Gastroesophageal sphincter (tissue), 4 donors: ENCODE measurements at regions not wholly inside any gene's neighbourhood (a gene's known extent, or its start where the extent isn't known, plus 50 kb on each side); places are given as distances from the start of the nearest gene placed in this dataset.

Experiments
- ATAC-seq: fragments of 150-250 bp; one replicate; pipeline ENCODE4 v1.9.1; 2016; ENCODE audit warnings: mild to moderate bottlenecking, moderate library complexity
- H3K27ac ChIP-seq, 4 donors: fragments of 200-600 bp; sonication (generic) in 3 of 4; 1 replicate in 3 of 4; 2 replicates in 1 of 4; pipeline ENCODE4 v1.5.1; 2016 to 2019
- H3K27me3 ChIP-seq: fragments of 200-600 bp; sonication (generic); one replicate; pipeline ENCODE4 v1.5.1; 2019
- H3K36me3 ChIP-seq, 2 donors: fragments of 200-600 bp; sonication (generic); one replicate each; pipeline ENCODE4 v1.5.1; 2019; ENCODE audit warnings: control low read depth in 1 of 2
- H3K4me1 ChIP-seq, 3 donors: fragments of 200-600 bp; sonication (generic); 1 replicate in 2 of 3; 2 replicates in 1 of 3; pipeline ENCODE4 v1.5.1; 2016 to 2019; ENCODE audit warnings: control low read depth in 2 of 3
- H3K4me3 ChIP-seq, 2 donors: fragments of 200-600 bp; sonication (generic); one replicate each; pipeline ENCODE4 v1.5.1; 2019; ENCODE audit warnings: mild to moderate bottlenecking in 1 of 2, moderate library complexity in 1 of 2
- H3K9me3 ChIP-seq, 3 donors: fragments of 200-600 bp; sonication (generic); one replicate each; pipeline ENCODE4 v1.5.1; 2017 to 2019; ENCODE audit warnings: control low read depth in 2 of 3
- CTCF ChIP-seq, 4 experiments: fragments of 200-600 bp in 2 of 4; fragments of 450-650 bp in 2 of 4; sonication (generic) in 1 of 4; IDR thresholded peaks; one replicate each; pipeline ENCODE4 v1.5.1; 2017 to 2019; ENCODE audit warnings: antibody characterized with exemption in 4 of 4, mild to moderate bottlenecking in 2 of 4, moderate library complexity in 2 of 4
- EP300 ChIP-seq: sonication (generic); formaldehyde crosslinking; IDR thresholded peaks from one replicate; pipeline ENCODE4 v1.6.1; 2017; ENCODE audit warnings: antibody characterized with exemption, mild to moderate bottlenecking
- POLR2A ChIP-seq, 2 donors: fragments of 450-650 bp; IDR thresholded peaks; one replicate each; pipeline ENCODE4 v1.6.1; 2017; ENCODE audit warnings: antibody characterized with exemption in 2 of 2, mild to moderate bottlenecking in 2 of 2, moderate library complexity in 1 of 2
- POLR2AphosphoS5 ChIP-seq: sonication (generic); formaldehyde crosslinking; IDR thresholded peaks from one replicate; pipeline ENCODE4 v1.6.1; 2017; ENCODE audit warnings: antibody characterized with exemption
- WGBS, 2 donors: methylation state at CpG; one replicate each; pipeline ENCODE4 v1.1.5; 2018; ENCODE audit warnings: low coverage in 1 of 2; 5-methylcytosine and 5-hydroxymethylcytosine counted together

- Histone ChIP-seq H3K27me3 (no peaks in the 10 kb centered on the region), H3K4me1 (no peaks in the 10 kb centered on the region), H3K27ac (no peak overlapping the region), H3K4me3 (no peak overlapping the region), H3K36me3 (no peaks in the 10 kb centered on the region), H3K9me3 (peaks cover 0 to 48% (median 0%) of the 10 kb centered on the region in 3 donors)
- 71 to 100% methylated on average over 1 of the region's 1 CpG for WGBS, 2 donors
- TF ChIP-seq POLR2AphosphoS5 (no peak), POLR2A (IDR thresholded peaks at IDR 0.05) (no peak), CTCF (IDR thresholded peaks at IDR 0.05) (no peak), EP300 (no peak)
- no peak for ATAC-seq
Observed at GRCh38 chr4:4746444-4746843, 113.0 kb upstream of the MSX1 start.

- H3K36me3 ChIP-seq, result no peaks in the 10 kb centered on the region
- H3K27me3 ChIP-seq, result no peaks in the 10 kb centered on the region
- no peak overlapping the region for H3K4me3 ChIP-seq
- no peak overlapping the region for H3K27ac ChIP-seq
- TF ChIP-seq POLR2AphosphoS5 (no peak), CTCF (IDR thresholded peaks at IDR 0.05) (no peak), EP300 (no peak), POLR2A (IDR thresholded peaks at IDR 0.05) (no peak)
- no peak for ATAC-seq
- no peaks in the 10 kb centered on the region for H3K4me1 ChIP-seq
- H3K9me3 ChIP-seq, result peaks cover 0 to 17% (median 0%) of the 10 kb centered on the region in 3 donors
Observed at GRCh38 chr4:4740071-4740470, 119.4 kb upstream of the MSX1 start.

- H3K4me3 ChIP-seq, result no peak overlapping the region
- no peaks in the 10 kb centered on the region for H3K4me1 ChIP-seq
- no peak for ATAC-seq
- no peak overlapping the region for H3K27ac ChIP-seq
- no peaks in the 10 kb centered on the region for H3K36me3 ChIP-seq
- peaks cover 0 to 4% (median 0%) of the 10 kb centered on the region in 3 donors for H3K9me3 ChIP-seq
- 13 to 19% methylated on average over 4 to 6 of the region's 6 CpGs for WGBS, 2 donors
- TF ChIP-seq POLR2A (IDR thresholded peaks at IDR 0.05), result no peak
- no peaks in the 10 kb centered on the region for H3K27me3 ChIP-seq
Observed at GRCh38 chr4:4735870-4736269, 123.6 kb upstream of the MSX1 start.

GRCh38 chr4:4735136-4735750 lies 124.2 kb upstream of the MSX1 start:
- TF ChIP-seq POLR2AphosphoS5, result no peak
- TF ChIP-seq EP300, result no peak
- TF ChIP-seq CTCF (IDR thresholded peaks at IDR 0.05), result no peak
- TF ChIP-seq POLR2A (IDR thresholded peaks at IDR 0.05), result no peak
- H3K36me3 ChIP-seq, result no peaks in the 10 kb centered on the region
- ATAC-seq, result no peak
- peaks cover 0 to 4% (median 0%) of the 10 kb centered on the region in 3 donors for H3K9me3 ChIP-seq
- H3K4me1 ChIP-seq, result no peaks in the 10 kb centered on the region
- 73 to 96% methylated on average over 4 to 8 of the region's 9 CpGs for WGBS, 2 donors
- no peak overlapping the region for H3K27ac ChIP-seq
- no peak overlapping the region for H3K4me3 ChIP-seq
- H3K27me3 ChIP-seq, result no peaks in the 10 kb centered on the region

GRCh38 chr4:4734425-4734824 lies 125.0 kb upstream of the MSX1 start:
- no peak overlapping the region for H3K27ac ChIP-seq
- H3K4me1 ChIP-seq, result no peaks in the 10 kb centered on the region
- H3K4me3 ChIP-seq, result no peak overlapping the region
- TF ChIP-seq POLR2A (IDR thresholded peaks at IDR 0.05), result no peak
- no peak for TF ChIP-seq CTCF (IDR thresholded peaks at IDR 0.05)
- TF ChIP-seq EP300, result no peak
- TF ChIP-seq POLR2AphosphoS5, result no peak
- WGBS, 2 donors, result no CpG with 5 or more reads among the region's 5 CpGs
- H3K36me3 ChIP-seq, result no peaks in the 10 kb centered on the region
- H3K27me3 ChIP-seq, result no peaks in the 10 kb centered on the region
- peaks cover 0 to 4% (median 0%) of the 10 kb centered on the region in 3 donors for H3K9me3 ChIP-seq
- ATAC-seq, result no peak
